H9 (cell line): ENCODE measurements at regions not wholly inside any gene's neighbourhood (a gene's known extent, or its start where the extent isn't known, plus 50 kb on each side); places are given as distances from the start of the nearest gene placed in this dataset.

Experiments used
- DNase-seq: peaks from one replicate; pipeline ENCODE4 v3.0.0-alpha.2; 2017
- H2AFZ ChIP-seq: one replicate; pipeline ENCODE4 v1.6.1; 2013; ENCODE audit warnings: mild to moderate bottlenecking, low read length, control low read depth, moderate library complexity
- H2AK5ac ChIP-seq: 2 replicates; pipeline ENCODE4 v1.6.1; 2013; ENCODE audit warnings: low read length, control low read depth, mixed read lengths; ENCODE audit not compliant: insufficient read length
- H2BK120ac ChIP-seq: one replicate; pipeline ENCODE4 v1.6.1; 2013; ENCODE audit warnings: low read depth, mild to moderate bottlenecking, low read length, control low read depth, inconsistent platforms; ENCODE audit not compliant: poor library complexity, severe bottlenecking
- H2BK12ac ChIP-seq: 2 replicates; pipeline ENCODE4 v1.6.1; 2013; ENCODE audit warnings: low read length, control low read depth, mixed read lengths, low read depth; ENCODE audit not compliant: insufficient read length
- H2BK15ac ChIP-seq: 2 replicates; pipeline ENCODE4 v1.6.1; 2013; ENCODE audit warnings: low read depth, low read length, control low read depth
- H2BK20ac ChIP-seq: one replicate; pipeline ENCODE4 v1.6.1; 2013; ENCODE audit warnings: low read depth, mild to moderate bottlenecking, low read length, control low read depth, inconsistent platforms; ENCODE audit not compliant: poor library complexity, severe bottlenecking
- H2BK5ac ChIP-seq: 2 replicates; pipeline ENCODE4 v1.6.1; 2013; ENCODE audit warnings: low read length, control low read depth, mixed read lengths; ENCODE audit not compliant: insufficient read length
- H3K14ac ChIP-seq: 2 replicates; pipeline ENCODE4 v1.6.1; 2013; ENCODE audit warnings: low read length, control low read depth; ENCODE audit not compliant: insufficient read depth
- H3K18ac ChIP-seq: 2 replicates; pipeline ENCODE4 v1.6.1; 2013; ENCODE audit warnings: low read depth, mild to moderate bottlenecking, mixed read lengths, low read length, control low read depth; ENCODE audit not compliant: insufficient read length
- H3K23ac ChIP-seq: 2 replicates; pipeline ENCODE4 v1.6.1; 2013; ENCODE audit warnings: low read length, control low read depth, mixed read lengths, low read depth; ENCODE audit not compliant: insufficient read length
- H3K23me2 ChIP-seq: 2 replicates; pipeline ENCODE4 v1.6.1; 2013; ENCODE audit warnings: low read depth, mild to moderate bottlenecking, mixed read lengths, low read length, control low read depth; ENCODE audit not compliant: insufficient read length, poor library complexity, severe bottlenecking
- H3K27ac ChIP-seq: 2 replicates; pipeline ENCODE4 v1.5.1; 2013; ENCODE audit warnings: low read length, control low read depth, mixed read lengths, low read depth; ENCODE audit not compliant: insufficient read length
- H3K27me3 ChIP-seq: 2 replicates; pipeline ENCODE4 v1.6.1; 2013; ENCODE audit warnings: low read length, control low read depth, inconsistent platforms; ENCODE audit not compliant: insufficient read depth
- H3K4ac ChIP-seq: 2 replicates; pipeline ENCODE4 v1.6.1; 2013; ENCODE audit warnings: low read depth, mild to moderate bottlenecking, control low read depth, inconsistent platforms, low read length, moderate library complexity
- H3K4me1 ChIP-seq: 2 replicates; pipeline ENCODE4 v1.6.1; 2013; ENCODE audit warnings: low read length, control low read depth, inconsistent platforms; ENCODE audit not compliant: insufficient read depth
- H3K4me2 ChIP-seq: 2 replicates; pipeline ENCODE4 v1.6.1; 2013; ENCODE audit warnings: low read length, control low read depth, mixed read lengths; ENCODE audit not compliant: insufficient read length, insufficient read depth
- H3K56ac ChIP-seq: 2 replicates; pipeline ENCODE4 v1.6.1; 2013; ENCODE audit warnings: low read depth, mild to moderate bottlenecking, mixed read lengths, low read length, control low read depth; ENCODE audit not compliant: insufficient read length
- H3K79me1 ChIP-seq: 2 replicates; pipeline ENCODE4 v1.6.1; 2013; ENCODE audit warnings: low read depth, mild to moderate bottlenecking, moderate library complexity, low read length, control low read depth, inconsistent platforms; ENCODE audit not compliant: insufficient read depth, poor library complexity, severe bottlenecking
- H3K79me2 ChIP-seq: 2 replicates; pipeline ENCODE4 v1.6.1; 2013; ENCODE audit warnings: low read length, control low read depth, inconsistent platforms; ENCODE audit not compliant: insufficient read depth
- H3K9ac ChIP-seq: 2 replicates; pipeline ENCODE4 v1.6.1; 2013; ENCODE audit warnings: low read length, control low read depth, mixed read lengths; ENCODE audit not compliant: insufficient read length; ENCODE audit errors: extremely low read depth
- H3K9me3 ChIP-seq: one replicate; pipeline ENCODE4 v1.6.1; 2013; ENCODE audit warnings: low read depth, low read length, inconsistent platforms; ENCODE audit not compliant: control insufficient read depth
- H3T11ph ChIP-seq: one replicate; pipeline ENCODE4 v1.6.1; 2013; ENCODE audit warnings: mild to moderate bottlenecking, low read length, control low read depth, inconsistent platforms
- H4K20me1 ChIP-seq: one replicate; pipeline ENCODE4 v1.6.1; 2013; ENCODE audit not compliant: control insufficient read depth, insufficient read length, insufficient read depth
- H4K5ac ChIP-seq: 2 replicates; pipeline ENCODE4 v1.6.1; 2013; ENCODE audit warnings: low read depth, mild to moderate bottlenecking, mixed read lengths, low read length, control low read depth; ENCODE audit not compliant: insufficient read length
- H4K8ac ChIP-seq: replicated peaks from 2 replicates; pipeline ENCODE4 v1.6.1; 2013; ENCODE audit warnings: low read length, control low read depth, mixed read lengths, low read depth; ENCODE audit not compliant: insufficient read length
- H4K91ac ChIP-seq: 2 replicates; pipeline ENCODE4 v1.6.1; 2013; ENCODE audit warnings: low read depth, mild to moderate bottlenecking, moderate library complexity, mixed read lengths, low read length, control low read depth; ENCODE audit not compliant: insufficient read length
- H3K27ac Mint-ChIP-seq, 3 experiments: 2 replicates in 2 of 3; 3 replicates in 1 of 3; pipeline ENCODE4 v1.8.0; 2020 to 2021; ENCODE audit warnings: mixed read lengths in 3 of 3, mild to moderate bottlenecking in 1 of 3, moderate library complexity in 1 of 3
- H3K27me3 Mint-ChIP-seq: 2 replicates; pipeline ENCODE4 v1.8.0; 2021; ENCODE audit warnings: low read depth, mild to moderate bottlenecking, moderate library complexity, mixed read lengths
- H3K36me3 Mint-ChIP-seq, 3 experiments: 2 replicates in 2 of 3; 3 replicates in 1 of 3; pipeline ENCODE4 v1.8.0; 2020 to 2021; ENCODE audit warnings: low read depth in 3 of 3, mixed read lengths in 3 of 3; ENCODE audit not compliant: insufficient read depth in 1 of 3
- H3K4me1 Mint-ChIP-seq, 2 experiments: 2 replicates each; pipeline ENCODE4 v1.8.0; 2020; ENCODE audit warnings: mixed read lengths in 2 of 2
- H3K4me3 Mint-ChIP-seq, 2 experiments: 2 replicates in 1 of 2; 3 replicates in 1 of 2; pipeline ENCODE4 v1.8.0; 2020 to 2021; ENCODE audit warnings: mild to moderate bottlenecking in 2 of 2, mixed read lengths in 2 of 2, moderate library complexity in 1 of 2
- H3K9me3 Mint-ChIP-seq, 2 experiments: 2 replicates in 1 of 2; 3 replicates in 1 of 2; pipeline ENCODE4 v1.8.0; 2020; ENCODE audit warnings: mild to moderate bottlenecking in 2 of 2, mixed read lengths in 2 of 2, moderate library complexity in 1 of 2
- CTCF ChIP-seq: fragments of 200-600 bp; sonication (generic); conservative IDR thresholded peaks from 3 replicates; pipeline ENCODE4 v1.8.0; 2021; ENCODE audit warnings: antibody characterized with exemption, mild to moderate bottlenecking
- WGBS: extraction: QIAGEN DNeasy Blood & Tissue Kit; methylation state at CpG from one replicate; pipeline ENCODE4 v1.1.7; 2013; ENCODE audit warnings: missing lambda C conversion rate, low lambda C conversion rate, mixed read lengths; ENCODE audit not compliant: insufficient read length; ENCODE audit errors: extremely low coverage; 5-methylcytosine and 5-hydroxymethylcytosine counted together

GRCh38 chr3:181631901-181632300, 79.8 kb upstream of the SOX2 start:
- Histone ChIP-seq H2BK120ac (no peak overlapping the region), H3K14ac (no peak overlapping the region), H4K8ac (no peak overlapping the region), H3K9me3 (no peaks in the 10 kb centered on the region), H3K79me2 (no peaks in the 10 kb centered on the region), H3K4me1 (no peaks in the 10 kb centered on the region), H3K23me2 (no peaks in the 10 kb centered on the region), H3K4me2 (no peak overlapping the region), H3K56ac (no peak overlapping the region), H3K27ac (no peak overlapping the region), H2BK5ac (no peak overlapping the region), H3K9ac (no peak overlapping the region), H2AK5ac (no peak overlapping the region), H2BK12ac (no peak overlapping the region), H4K91ac (no peak overlapping the region), H2BK20ac (no peak overlapping the region), H3K4ac (no peak overlapping the region), H3K18ac (no peak overlapping the region), H3K27me3 (no peaks in the 10 kb centered on the region), H3T11ph (no peak overlapping the region), H2AFZ (no peak overlapping the region), H4K20me1 (no peaks in the 10 kb centered on the region), H3K79me1 (no peaks in the 10 kb centered on the region), H2BK15ac (no peak overlapping the region), H4K5ac (no peak overlapping the region), H3K23ac (no peak overlapping the region)
- no CpG with 5 or more reads among the region's 3 CpGs for WGBS
- 0 out of 7 replicates have a peak overlapping the region, but pooled peaks of 1 of the 3 experiments have one; percentile 36 for H3K27ac Mint-ChIP-seq
- H3K4me3 Mint-ChIP-seq, result no peak overlapping the region
- no peak for DNase-seq
- no peak for TF ChIP-seq CTCF
- H3K27me3 Mint-ChIP-seq, result no peaks in the 10 kb centered on the region
- no peaks in the 10 kb centered on the region for H3K36me3 Mint-ChIP-seq
- H3K4me1 Mint-ChIP-seq, result no peaks in the 10 kb centered on the region
- no peaks in the 10 kb centered on the region for H3K9me3 Mint-ChIP-seq
